MM.1S (cell line): ENCODE measurements at regions not wholly inside any gene's neighbourhood (a gene's known extent, or its start where the extent isn't known, plus 50 kb on each side); places are given as distances from the start of the nearest gene placed in this dataset.

ENCODE experiments used
- CTCF ChIP-seq: fragments of 300-600 bp; sonication (generic); IDR thresholded peaks from 2 replicates; pipeline ENCODE4 v1.5.1; 2016; ENCODE audit warnings: antibody characterized with exemption, low read length, mixed read lengths
- EZH2phosphoT487 ChIP-seq: fragments of 300-600 bp; sonication (generic); IDR thresholded peaks from 2 replicates; pipeline ENCODE4 v1.6.1; 2018; ENCODE audit warnings: antibody characterized with exemption, low read length

- no peak for TF ChIP-seq CTCF
- no peak for TF ChIP-seq EZH2phosphoT487
These were observed 278.3 kb downstream of the SEC23A start for GRCh38 chr14:38824706-38825105.
